H1 (cell line): ENCODE measurements at regions not wholly inside any gene's neighbourhood (a gene's known extent, or its start where the extent isn't known, plus 50 kb on each side); places are given as distances from the start of the nearest gene placed in this dataset.

Source experiments
- CTCF ChIA-PET: fragments of 300-600 bp; sonication (Branson Sonifier 250); formaldehyde crosslinking; loops from one replicate; lab custom pipeline; 2021; ENCODE audit not compliant: partially characterized antibody; lab: Charles Lee
- POLR2A ChIA-PET: fragments of 300-600 bp; sonication (Branson Sonifier 250); formaldehyde crosslinking; loops from one replicate; lab custom pipeline; 2021; ENCODE audit warnings: inconsistent platforms; ENCODE audit not compliant: partially characterized antibody; lab: Charles Lee
- DNase-seq, 2 experiments: peaks; one replicate each; pipeline versions ENCODE4 v3.0.0 to v3.0.0-alpha.2; 2010 to 2022; ENCODE audit warnings: low spot score in 2 of 2, low read depth in 1 of 2, mixed read lengths in 1 of 2
- FAIRE-seq: peaks from 2 replicates; lab custom pipeline; 2011; peaks lifted over from hg19 to GRCh38; lab: Jason Lieb, UNC
- H2AFZ ChIP-seq: 2 replicates; pipeline ENCODE4 v1.8.1; 2012; ENCODE audit warnings: low read length, inconsistent platforms
- H2AK5ac ChIP-seq: 2 replicates; pipeline ENCODE4 v1.6.1; 2013; ENCODE audit warnings: low read depth, low read length
- H2BK120ac ChIP-seq: replicated peaks from 2 replicates; pipeline ENCODE3; 2013; ENCODE audit warnings: low read depth, low read length, inconsistent platforms
- H2BK12ac ChIP-seq: 2 replicates; pipeline ENCODE4 v1.6.1; 2013; ENCODE audit warnings: low read depth, low read length
- H2BK15ac ChIP-seq: 2 replicates; pipeline ENCODE4 v1.6.1; 2013; ENCODE audit warnings: low read length
- H2BK20ac ChIP-seq: 2 replicates; pipeline ENCODE4 v1.6.1; 2013; ENCODE audit warnings: low read length
- H2BK5ac ChIP-seq: 2 replicates; pipeline ENCODE4 v1.6.1; 2013; ENCODE audit warnings: low read depth, low read length
- H3K14ac ChIP-seq: 2 replicates; pipeline ENCODE4 v1.6.1; 2013; ENCODE audit warnings: inconsistent platforms; ENCODE audit not compliant: insufficient read length
- H3K18ac ChIP-seq: 2 replicates; pipeline ENCODE4 v1.6.1; 2013; ENCODE audit warnings: low read length; ENCODE audit errors: extremely low read depth
- H3K23ac ChIP-seq: 2 replicates; pipeline ENCODE4 v1.6.1; 2013; ENCODE audit warnings: inconsistent platforms; ENCODE audit not compliant: insufficient read length
- H3K23me2 ChIP-seq: 2 replicates; pipeline ENCODE4 v1.6.1; 2013; ENCODE audit warnings: low read depth, low read length
- H3K27ac ChIP-seq: 2 replicates; pipeline ENCODE4 v1.6.1; 2011; ENCODE audit warnings: low read depth, low read length, inconsistent platforms
- H3K27me3 ChIP-seq, 4 experiments: replicated peaks in 1 of 4; 1 replicate in 1 of 4; 2 replicates in 3 of 4; pipeline versions ENCODE4 v1.6.1 to v1.8.1; 2011 to 2013; ENCODE audit warnings: low read length in 3 of 4, mild to moderate bottlenecking in 3 of 4, inconsistent platforms in 2 of 4, mixed read lengths in 2 of 4, moderate library complexity in 1 of 4; ENCODE audit not compliant: control insufficient read depth in 3 of 4, insufficient read depth in 3 of 4; ENCODE audit errors: extremely low read depth in 1 of 4
- H3K36me3 ChIP-seq, 4 experiments: 2 replicates each; pipeline versions ENCODE4 v1.6.1 to v1.8.1; 2011 to 2013; ENCODE audit warnings: mild to moderate bottlenecking in 4 of 4, low read length in 3 of 4, moderate library complexity in 2 of 4, control low read depth in 1 of 4, inconsistent platforms in 1 of 4; ENCODE audit not compliant: insufficient read depth in 4 of 4, control insufficient read depth in 2 of 4
- H3K4ac ChIP-seq: replicated peaks from 2 replicates; pipeline ENCODE3; 2013; ENCODE audit warnings: low read length, low read depth, mixed read lengths, inconsistent platforms; ENCODE audit not compliant: insufficient read length
- H3K4me1 ChIP-seq, 4 experiments: replicated peaks in 1 of 4; 1 replicate in 1 of 4; 2 replicates in 3 of 4; pipeline versions ENCODE4 v1.6.1 to v1.8.1; 2011 to 2013; ENCODE audit warnings: low read length in 3 of 4, inconsistent platforms in 2 of 4, mixed read lengths in 1 of 4; ENCODE audit not compliant: insufficient read depth in 4 of 4, control insufficient read depth in 3 of 4
- H3K4me2 ChIP-seq, 2 experiments: 2 replicates each; pipeline versions ENCODE4 v1.6.1 to v1.8.1; 2011 to 2013; ENCODE audit warnings: low read depth in 2 of 2, low read length in 2 of 2, control low read depth in 1 of 2, inconsistent platforms in 1 of 2, mild to moderate bottlenecking in 1 of 2; ENCODE audit not compliant: insufficient read depth in 1 of 2
- H3K4me3 ChIP-seq, 4 experiments: fragments of 200-600, 300-600 bp in 1 of 4; sonication (generic), shearing (Covaris generic), sonication (Bioruptor Twin) in 1 of 4; 2 replicates each; pipeline versions ENCODE4 v1.5.1 to v1.8.1; 2011 to 2016; ENCODE audit warnings: low read length in 4 of 4, low read depth in 3 of 4, control low read depth in 2 of 4, inconsistent platforms in 2 of 4, mild to moderate bottlenecking in 2 of 4, mixed read lengths in 1 of 4, moderate library complexity in 1 of 4; ENCODE audit not compliant: insufficient read depth in 2 of 4; ENCODE audit errors: extremely low read depth in 1 of 4
- H3K56ac ChIP-seq: replicated peaks from 2 replicates; pipeline ENCODE3; 2013; ENCODE audit warnings: low read depth, mild to moderate bottlenecking, mixed read lengths, low read length, inconsistent platforms; ENCODE audit not compliant: insufficient read length
- H3K79me1 ChIP-seq: 2 replicates; pipeline ENCODE4 v1.6.1; 2013; ENCODE audit warnings: low read depth, low read length, control low read depth
- H3K79me2 ChIP-seq, 2 experiments: 2 replicates each; pipeline versions ENCODE4 v1.6.1 to v1.8.1; 2012 to 2013; ENCODE audit warnings: low read length in 2 of 2, mild to moderate bottlenecking in 2 of 2, inconsistent platforms in 1 of 2; ENCODE audit not compliant: insufficient read depth in 2 of 2, control insufficient read depth in 1 of 2
- H3K9ac ChIP-seq, 4 experiments: replicated peaks in 1 of 4; 1 replicate in 1 of 4; 2 replicates in 3 of 4; pipeline versions ENCODE4 v1.6.1 to v1.8.1; 2011 to 2013; ENCODE audit warnings: low read depth in 3 of 4, low read length in 3 of 4, control low read depth in 2 of 4, mild to moderate bottlenecking in 2 of 4, moderate library complexity in 2 of 4, inconsistent platforms in 1 of 4; ENCODE audit errors: extremely low read depth in 1 of 4
- H3K9me3 ChIP-seq, 2 experiments: 2 replicates each; pipeline versions ENCODE4 v1.6.1 to v1.8.1; 2012 to 2013; ENCODE audit warnings: mild to moderate bottlenecking in 2 of 2, moderate library complexity in 2 of 2, control low read depth in 1 of 2, inconsistent platforms in 1 of 2, low read depth in 1 of 2, low read length in 1 of 2, mixed read lengths in 1 of 2; ENCODE audit not compliant: insufficient read depth in 2 of 2
- H4K20me1 ChIP-seq, 2 experiments: replicated peaks in 1 of 2; 2 replicates each; pipeline versions ENCODE3 to v1.8.1; 2011 to 2013; ENCODE audit warnings: inconsistent platforms in 2 of 2, low read length in 2 of 2, mild to moderate bottlenecking in 1 of 2; ENCODE audit not compliant: insufficient read depth in 2 of 2, control insufficient read depth in 1 of 2
- H4K5ac ChIP-seq: 2 replicates; pipeline ENCODE4 v1.6.1; 2013; ENCODE audit warnings: low read length, low read depth, mixed read lengths, inconsistent platforms; ENCODE audit not compliant: insufficient read length
- H4K8ac ChIP-seq: 2 replicates; pipeline ENCODE4 v1.8.0; 2013; ENCODE audit warnings: mild to moderate bottlenecking, moderate library complexity, low read length, inconsistent platforms; ENCODE audit not compliant: insufficient read depth; ENCODE audit errors: extremely low read depth
- H4K91ac ChIP-seq: replicated peaks from 2 replicates; pipeline ENCODE3; 2013; ENCODE audit warnings: low read length, mixed read lengths, inconsistent platforms; ENCODE audit not compliant: insufficient read length
- BRCA1 ChIP-seq: IDR thresholded peaks from 2 replicates; pipeline ENCODE4 v1.6.1; 2012; ENCODE audit warnings: low read depth, low read length, improper control_type of control experiment
- CEBPB ChIP-seq: IDR thresholded peaks from 2 replicates; pipeline ENCODE4 v1.6.1; 2012; ENCODE audit warnings: low read depth, low read length
- HDAC2 ChIP-seq, 2 experiments: fragments of 300-600 bp in 1 of 2; sonication (generic) in 1 of 2; IDR thresholded peaks; 2 replicates each; pipeline ENCODE4 v1.6.1; 2011 to 2012; ENCODE audit warnings: low read depth in 2 of 2, low read length in 2 of 2, mild to moderate bottlenecking in 2 of 2, moderate library complexity in 2 of 2, borderline replicate concordance in 1 of 2, inconsistent platforms in 1 of 2
- NANOG ChIP-seq: IDR thresholded peaks from 2 replicates; pipeline ENCODE4 v1.6.1; 2011; ENCODE audit warnings: low read length, low read depth, mild to moderate bottlenecking, inconsistent platforms; ENCODE audit not compliant: insufficient read depth, poor library complexity, severe bottlenecking
- POLR2A ChIP-seq, 2 experiments: IDR thresholded peaks; 1 replicate in 1 of 2; 2 replicates in 1 of 2; pipeline ENCODE4 v1.6.1; 2011; ENCODE audit warnings: low read depth in 2 of 2, low read length in 2 of 2, mild to moderate bottlenecking in 2 of 2; ENCODE audit errors: control extremely low read depth in 1 of 2
- POLR2AphosphoS5 ChIP-seq: IDR thresholded peaks from 2 replicates; pipeline ENCODE4 v1.6.1; 2011; ENCODE audit warnings: low read depth, low read length
- RAD21 ChIP-seq, 2 experiments: IDR thresholded peaks in 1 of 2; conservative IDR thresholded peaks in 1 of 2; 2 replicates each; pipeline ENCODE4 v1.6.1; 2011; ENCODE audit warnings: low read depth in 2 of 2, low read length in 2 of 2, improper control_type of control experiment in 1 of 2, inconsistent platforms in 1 of 2, mild to moderate bottlenecking in 1 of 2, moderate library complexity in 1 of 2
- SIX5 ChIP-seq: IDR thresholded peaks from 2 replicates; pipeline ENCODE4 v1.6.1; 2011; ENCODE audit warnings: mild to moderate bottlenecking, low read depth, low read length
- SRF ChIP-seq: IDR thresholded peaks from 2 replicates; pipeline ENCODE4 v1.6.1; 2011; ENCODE audit warnings: mild to moderate bottlenecking, low read depth, low read length, moderate library complexity
- SUZ12 ChIP-seq: fragments of 200-600 bp; sonication (generic); IDR thresholded peaks from 2 replicates; pipeline ENCODE4 v1.6.1; 2012; ENCODE audit warnings: mild to moderate bottlenecking, inconsistent platforms, low read length, moderate library complexity, mixed read lengths
- TAF7 ChIP-seq: optimal IDR thresholded peaks from 2 replicates; pipeline ENCODE3; 2011; ENCODE audit warnings: low read depth, mild to moderate bottlenecking, inconsistent platforms, low read length, moderate library complexity, borderline replicate concordance
- TBP ChIP-seq: IDR thresholded peaks from 2 replicates; pipeline ENCODE4 v1.6.1; 2011; ENCODE audit warnings: low read depth, low read length, improper control_type of control experiment
- WGBS, 2 experiments: shearing (Covaris generic) in 1 of 2; methylation state at CpG; one replicate each; pipeline versions ENCODE4 v1.1.6 to v1.1.7; 2013 to 2015; ENCODE audit warnings: low lambda C conversion rate in 2 of 2, mixed read lengths in 2 of 2, inconsistent platforms in 1 of 2, low coverage in 1 of 2, missing lambda C conversion rate in 1 of 2; ENCODE audit not compliant: insufficient replicate concordance in 2 of 2, insufficient coverage in 1 of 2, insufficient read length in 1 of 2; ENCODE audit errors: extremely low coverage in 1 of 2, missing lambda C conversion rate in 1 of 2; 5-methylcytosine and 5-hydroxymethylcytosine counted together
- TF ChIP-seq, protein P1 (sequence below): IDR thresholded peaks from 2 replicates; pipeline ENCODE4 v1.6.1; 2011; ENCODE audit warnings: low read depth, mild to moderate bottlenecking, low read length; ENCODE audit not compliant: insufficient read depth

- no peak overlapping the region for H2BK20ac ChIP-seq
- no peaks in the 10 kb centered on the region for H3K79me2 ChIP-seq
- H3K9me3 ChIP-seq: no peaks in the 10 kb centered on the region
- H2BK5ac ChIP-seq: no peak overlapping the region
- FAIRE-seq (no peak), DNase-seq (no peak)
- WGBS, 2 experiments: 88% methylated on average over 4 of the region's 4 CpGs; no CpG with 5 or more reads in 1 of the 2 experiments
- POLR2A ChIA-PET: no interaction called here
- H3K56ac ChIP-seq: no peak overlapping the region
- H2AK5ac ChIP-seq: no peak overlapping the region
- no peak overlapping the region for H3K4me3 ChIP-seq
- no peaks in the 10 kb centered on the region for H3K36me3 ChIP-seq
- no peak overlapping the region for H2BK12ac ChIP-seq
- H3K18ac ChIP-seq: no peak overlapping the region
- H3K4me1 ChIP-seq: peaks cover 0 to 5% (median 2%) of the 10 kb centered on the region in 4 experiments; a peak in 3 of 7 replicates
- H2AFZ ChIP-seq: no peak overlapping the region
- no peak overlapping the region for H4K91ac ChIP-seq
- no peaks in the 10 kb centered on the region for H4K20me1 ChIP-seq
- no peak overlapping the region for H3K4me2 ChIP-seq
- H3K14ac ChIP-seq: no peak overlapping the region
- H3K79me1 ChIP-seq: no peaks in the 10 kb centered on the region
- H3K27ac ChIP-seq: no peak overlapping the region
- no peaks in the 10 kb centered on the region for H3K23me2 ChIP-seq
- no peak overlapping the region for H3K4ac ChIP-seq
- H2BK120ac ChIP-seq: no peak overlapping the region
- no peaks in the 10 kb centered on the region for H3K27me3 ChIP-seq
- no peak overlapping the region for H4K8ac ChIP-seq
- CTCF ChIA-PET: interaction anchor here (0.6 to 0.9 kb wide), 2 partner anchors 44 to 104 kb away, joined by 3 to 5 read pairs; no protein-coding TSS in a partner anchor
- no peak overlapping the region for H3K9ac ChIP-seq
- no peak overlapping the region for H2BK15ac ChIP-seq
- no peak overlapping the region for H4K5ac ChIP-seq
- no peak overlapping the region for H3K23ac ChIP-seq
- TF ChIP-seq NANOG (no peak), TAF7 (no peak), POLR2A (IDR thresholded peaks at IDR 0.05; ENCODE audit: control extremely low read depth in 1 of 2, low read depth in 2 of 2, low read length in 2 of 2) (no peak), SUZ12 (no peak), SIX5 (no peak), HDAC2 (IDR thresholded peaks at IDR 0.05; ENCODE audit: borderline replicate concordance in 1 of 2, low read depth in 2 of 2, low read length in 2 of 2) (no peak), BRCA1 (no peak), RAD21 (IDR thresholded peaks at IDR 0.05 in 1 of 2, conservative IDR thresholded peaks at IDR 0.05 in 1 of 2; ENCODE audit: low read depth in 2 of 2, low read length in 2 of 2) (no peak), SRF (no peak), TBP (no peak), POLR2AphosphoS5 (no peak), CEBPB (no peak)
- TF ChIP-seq, protein P1, sequence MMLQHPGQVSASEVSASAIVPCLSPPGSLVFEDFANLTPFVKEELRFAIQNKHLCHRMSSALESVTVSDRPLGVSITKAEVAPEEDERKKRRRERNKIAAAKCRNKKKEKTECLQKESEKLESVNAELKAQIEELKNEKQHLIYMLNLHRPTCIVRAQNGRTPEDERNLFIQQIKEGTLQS: no peak
These were observed 563.4 kb upstream of the PLXNA2 start for GRCh38 chr1:208807446-208808127.
